Panc1 (cell line): ENCODE measurements at regions not wholly inside any gene's neighbourhood (a gene's known extent, or its start where the extent isn't known, plus 50 kb on each side); places are given as distances from the start of the nearest gene placed in this dataset.
A peak's percentile ranks its signal among the peaks of the same experiment; 100 is the strongest.

Experiments used
- ATAC-seq: fragments of 200-7000 bp; cut with Tn5 transposase; 2 replicates; pipeline ENCODE4 v1.9.1; 2020; ENCODE audit warnings: mild to moderate bottlenecking, moderate library complexity
- BruUV-seq: library from RNA; stranded (reverse); fragments of 400-500 nt; replicated peaks from 2 replicates; lab custom pipeline; 2021; lab: Mats Ljungman, UMichigan
- CTCF ChIA-PET: fragments of 300-600 bp; sonication (Branson Sonifier 250); formaldehyde crosslinking; loops from one replicate; lab custom pipeline; 2022; ENCODE audit warnings: antibody characterized with exemption; lab: Charles Lee
- POLR2A ChIA-PET: fragments of 300-600 bp; sonication (Branson Sonifier 250); formaldehyde crosslinking; loops from one replicate; lab custom pipeline; 2022; ENCODE audit warnings: antibody characterized with exemption; lab: Charles Lee
- DNase-seq: peaks from one replicate; pipeline ENCODE4 v3.0.0-alpha.2; 2010; ENCODE audit warnings: low read depth, low spot score
- H3K27ac ChIP-seq: 2 replicates; pipeline ENCODE4 v1.5.1; 2011; ENCODE audit warnings: mild to moderate bottlenecking, low read length, inconsistent platforms
- H3K27me3 ChIP-seq: fragments of 200-500 bp; sonication (Bioruptor generic); 2 replicates; pipeline ENCODE4 v1.6.0; 2014; ENCODE audit warnings: low read length, inconsistent platforms; ENCODE audit not compliant: control insufficient read depth, insufficient read depth
- H3K36me3 ChIP-seq: fragments of 200-500 bp; sonication (Bioruptor generic); 2 replicates; pipeline ENCODE4 v1.5.1; 2014; ENCODE audit warnings: inconsistent platforms, mild to moderate bottlenecking, low read length, moderate library complexity; ENCODE audit not compliant: control insufficient read depth, insufficient read depth
- H3K4me1 ChIP-seq: 2 replicates; pipeline ENCODE4 v1.5.1; 2011; ENCODE audit warnings: inconsistent platforms, mild to moderate bottlenecking, low read length, moderate library complexity; ENCODE audit not compliant: control insufficient read depth, insufficient read depth
- H3K4me3 ChIP-seq, 2 experiments: 2 replicates each; pipeline ENCODE4 v1.5.1; 2011 to 2012; ENCODE audit warnings: low read depth in 2 of 2, low read length in 2 of 2, mild to moderate bottlenecking in 2 of 2, inconsistent platforms in 1 of 2, moderate library complexity in 1 of 2
- H3K9me3 ChIP-seq: fragments of 200-500 bp; sonication (Bioruptor generic); 2 replicates; pipeline ENCODE4 v1.5.1; 2014; ENCODE audit warnings: low read depth, mild to moderate bottlenecking, inconsistent platforms, low read length, moderate library complexity; ENCODE audit not compliant: control insufficient read depth, insufficient read depth
- POLR2AphosphoS5 ChIP-seq: IDR thresholded peaks from 2 replicates; pipeline ENCODE4 v1.6.1; 2012; ENCODE audit warnings: mild to moderate bottlenecking, low read depth, low read length, moderate library complexity
- SIN3A ChIP-seq: IDR thresholded peaks from 2 replicates; pipeline ENCODE4 v1.6.1; 2012; ENCODE audit warnings: low read depth, mild to moderate bottlenecking, low read length, moderate library complexity, borderline replicate concordance; ENCODE audit not compliant: insufficient read depth
- TCF7L2 ChIP-seq: IDR thresholded peaks from 2 replicates; pipeline ENCODE4 v1.6.1; 2011; ENCODE audit warnings: mild to moderate bottlenecking, low read depth, low read length, inconsistent platforms
- in situ Hi-C: cut with HindIII; loops from 2 replicates; pipeline ENCODE4 v1.10.0; 2016; ENCODE audit warnings: low sequenced_read_pairs, low pct_unique_long_range_greater_than_20kb
- intact Hi-C: fragments of 100-400 bp; cut with micrococcal nuclease; formaldehyde crosslinking; loops from one replicate; pipeline ENCODE4 v1.10.0; 2022; ENCODE audit not compliant: unreplicated experiment
- TF ChIP-seq, protein P1 (sequence below): fragments of 450-650 bp; IDR thresholded peaks from 2 replicates; pipeline ENCODE4 v1.5.1; 2017; ENCODE audit warnings: mild to moderate bottlenecking
- TF ChIP-seq, protein P2 (sequence below), 2 experiments: IDR thresholded peaks; 2 replicates each; pipeline ENCODE4 v1.6.1; 2011 to 2012; ENCODE audit warnings: low read depth in 2 of 2, control low read depth in 1 of 2, low read length in 1 of 2, mild to moderate bottlenecking in 1 of 2, moderate library complexity in 1 of 2; ENCODE audit not compliant: insufficient read depth in 1 of 2

DNA sequence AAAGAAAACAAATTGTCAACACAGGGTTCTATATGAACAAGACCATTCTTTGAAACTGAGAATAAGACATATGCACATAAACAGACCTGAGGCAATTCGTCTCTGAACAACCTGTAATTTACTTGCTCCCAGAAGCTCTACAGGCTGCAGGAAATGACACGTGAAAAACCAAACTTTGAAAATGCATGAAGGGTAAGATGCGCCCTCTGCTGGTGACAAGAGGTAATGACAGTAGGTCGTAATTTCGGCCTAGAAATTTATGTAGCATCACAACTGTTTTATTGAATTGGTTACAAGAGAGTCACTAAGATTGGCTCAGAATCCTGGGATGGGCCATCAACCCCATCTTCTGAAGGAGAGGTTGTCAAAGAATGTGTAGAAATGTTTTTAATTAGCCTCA is 276.5 kb downstream of the PPP4R3C start:
- no peak overlapping the region for H3K4me3 ChIP-seq
- intact Hi-C loops: loop anchor here (5.0 kb wide), 1 partner anchor 404 kb away; no protein-coding TSS in a partner anchor
- in situ Hi-C loops: no loop called here
- TF ChIP-seq, protein P1, sequence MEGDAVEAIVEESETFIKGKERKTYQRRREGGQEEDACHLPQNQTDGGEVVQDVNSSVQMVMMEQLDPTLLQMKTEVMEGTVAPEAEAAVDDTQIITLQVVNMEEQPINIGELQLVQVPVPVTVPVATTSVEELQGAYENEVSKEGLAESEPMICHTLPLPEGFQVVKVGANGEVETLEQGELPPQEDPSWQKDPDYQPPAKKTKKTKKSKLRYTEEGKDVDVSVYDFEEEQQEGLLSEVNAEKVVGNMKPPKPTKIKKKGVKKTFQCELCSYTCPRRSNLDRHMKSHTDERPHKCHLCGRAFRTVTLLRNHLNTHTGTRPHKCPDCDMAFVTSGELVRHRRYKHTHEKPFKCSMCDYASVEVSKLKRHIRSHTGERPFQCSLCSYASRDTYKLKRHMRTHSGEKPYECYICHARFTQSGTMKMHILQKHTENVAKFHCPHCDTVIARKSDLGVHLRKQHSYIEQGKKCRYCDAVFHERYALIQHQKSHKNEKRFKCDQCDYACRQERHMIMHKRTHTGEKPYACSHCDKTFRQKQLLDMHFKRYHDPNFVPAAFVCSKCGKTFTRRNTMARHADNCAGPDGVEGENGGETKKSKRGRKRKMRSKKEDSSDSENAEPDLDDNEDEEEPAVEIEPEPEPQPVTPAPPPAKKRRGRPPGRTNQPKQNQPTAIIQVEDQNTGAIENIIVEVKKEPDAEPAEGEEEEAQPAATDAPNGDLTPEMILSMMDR: peak; percentile 73
- TF ChIP-seq TCF7L2: no peak
- no peaks in the 10 kb centered on the region for H3K9me3 ChIP-seq
- no peaks in the 10 kb centered on the region for H3K36me3 ChIP-seq
- peak; percentile 24 for DNase-seq
- no peak overlapping the region for H3K27ac ChIP-seq
- BruUV-seq: no TSS peak
- ATAC-seq: no peak
- ChIA-PET CTCF (no interaction called here), POLR2A (no interaction called here)
- no peaks in the 10 kb centered on the region for H3K27me3 ChIP-seq
- H3K4me1 ChIP-seq: no peaks in the 10 kb centered on the region

- Histone ChIP-seq H3K4me3 (no peak overlapping the region), H3K27ac (no peak overlapping the region), H3K9me3 (no peaks in the 10 kb centered on the region), H3K4me1 (no peaks in the 10 kb centered on the region), H3K27me3 (no peaks in the 10 kb centered on the region), H3K36me3 (no peaks in the 10 kb centered on the region)
- intact Hi-C loops (no loop called here), in situ Hi-C loops (no loop called here)
- TF ChIP-seq SIN3A (no peak), POLR2AphosphoS5 (no peak), TCF7L2 (no peak)
- TF ChIP-seq, protein P1: no peak
- TF ChIP-seq, protein P2, sequence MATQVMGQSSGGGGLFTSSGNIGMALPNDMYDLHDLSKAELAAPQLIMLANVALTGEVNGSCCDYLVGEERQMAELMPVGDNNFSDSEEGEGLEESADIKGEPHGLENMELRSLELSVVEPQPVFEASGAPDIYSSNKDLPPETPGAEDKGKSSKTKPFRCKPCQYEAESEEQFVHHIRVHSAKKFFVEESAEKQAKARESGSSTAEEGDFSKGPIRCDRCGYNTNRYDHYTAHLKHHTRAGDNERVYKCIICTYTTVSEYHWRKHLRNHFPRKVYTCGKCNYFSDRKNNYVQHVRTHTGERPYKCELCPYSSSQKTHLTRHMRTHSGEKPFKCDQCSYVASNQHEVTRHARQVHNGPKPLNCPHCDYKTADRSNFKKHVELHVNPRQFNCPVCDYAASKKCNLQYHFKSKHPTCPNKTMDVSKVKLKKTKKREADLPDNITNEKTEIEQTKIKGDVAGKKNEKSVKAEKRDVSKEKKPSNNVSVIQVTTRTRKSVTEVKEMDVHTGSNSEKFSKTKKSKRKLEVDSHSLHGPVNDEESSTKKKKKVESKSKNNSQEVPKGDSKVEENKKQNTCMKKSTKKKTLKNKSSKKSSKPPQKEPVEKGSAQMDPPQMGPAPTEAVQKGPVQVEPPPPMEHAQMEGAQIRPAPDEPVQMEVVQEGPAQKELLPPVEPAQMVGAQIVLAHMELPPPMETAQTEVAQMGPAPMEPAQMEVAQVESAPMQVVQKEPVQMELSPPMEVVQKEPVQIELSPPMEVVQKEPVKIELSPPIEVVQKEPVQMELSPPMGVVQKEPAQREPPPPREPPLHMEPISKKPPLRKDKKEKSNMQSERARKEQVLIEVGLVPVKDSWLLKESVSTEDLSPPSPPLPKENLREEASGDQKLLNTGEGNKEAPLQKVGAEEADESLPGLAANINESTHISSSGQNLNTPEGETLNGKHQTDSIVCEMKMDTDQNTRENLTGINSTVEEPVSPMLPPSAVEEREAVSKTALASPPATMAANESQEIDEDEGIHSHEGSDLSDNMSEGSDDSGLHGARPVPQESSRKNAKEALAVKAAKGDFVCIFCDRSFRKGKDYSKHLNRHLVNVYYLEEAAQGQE (IDR thresholded peaks at IDR 0.05; ENCODE audit: insufficient read depth in 1 of 2, low read depth in 2 of 2, low read length in 1 of 2): no peak
- ChIA-PET POLR2A (no interaction called here), CTCF (no interaction called here)
- no peak for ATAC-seq
- BruUV-seq: no TSS peak
- no peak for DNase-seq
These were observed 299.9 kb downstream of the PPP4R3C start for GRCh38 chrX:27163236-27163635.

GRCh38 chrX:27162496-27162895 is 300.6 kb downstream of the PPP4R3C start:
- ATAC-seq: no peak
- in situ Hi-C loops: no loop called here
- Histone ChIP-seq H3K4me1 (no peaks in the 10 kb centered on the region), H3K4me3 (no peak overlapping the region), H3K27ac (no peak overlapping the region), H3K9me3 (no peaks in the 10 kb centered on the region), H3K36me3 (no peaks in the 10 kb centered on the region), H3K27me3 (no peaks in the 10 kb centered on the region)
- no TSS peak for BruUV-seq
- TF ChIP-seq, protein P2 (IDR thresholded peaks at IDR 0.05; ENCODE audit: insufficient read depth in 1 of 2, low read depth in 2 of 2, low read length in 1 of 2): no peak
- TF ChIP-seq, protein P1: no peak
- no peak for TF ChIP-seq POLR2AphosphoS5
- TF ChIP-seq TCF7L2: no peak
- no peak for TF ChIP-seq SIN3A
- DNase-seq: no peak
- intact Hi-C loops: no loop called here
- CTCF ChIA-PET: no interaction called here
- POLR2A ChIA-PET: no interaction called here
